HL-60 (cell line): ENCODE measurements at regions not wholly inside any gene's neighbourhood (a gene's known extent, or its start where the extent isn't known, plus 50 kb on each side); places are given as distances from the start of the nearest gene placed in this dataset.

Source experiments
- DNase-seq, 2 experiments: peaks; one replicate each; pipeline ENCODE4 v3.0.0-alpha.2; 2010 to 2020; ENCODE audit warnings: low read depth in 1 of 2, low spot score in 1 of 2
- H3K27ac ChIP-seq: fragments of 250-450 bp; sonication (Bioruptor Pico); replicated peaks from 2 replicates; pipeline ENCODE4 v1.5.1; 2020; ENCODE audit warnings: mild to moderate bottlenecking, moderate library complexity
- H3K27me3 ChIP-seq: fragments of 250-450 bp; sonication (Bioruptor Pico); 2 replicates; pipeline ENCODE4 v1.5.1; 2021; ENCODE audit warnings: mild to moderate bottlenecking, moderate library complexity; ENCODE audit not compliant: insufficient read depth, poor library complexity, severe bottlenecking
- H3K4me3 ChIP-seq: replicated peaks from 2 replicates; pipeline ENCODE4 v1.5.1; 2011; ENCODE audit warnings: mild to moderate bottlenecking, control low read depth, low read length; ENCODE audit not compliant: insufficient read depth
- GABPA ChIP-seq: IDR thresholded peaks from 2 replicates; pipeline ENCODE4 v1.6.1; 2012; ENCODE audit warnings: low read depth
- POLR2AphosphoS5 ChIP-seq: IDR thresholded peaks from 2 replicates; pipeline ENCODE4 v1.6.1; 2012; ENCODE audit warnings: low read depth
- SPI1 ChIP-seq: IDR thresholded peaks from 2 replicates; pipeline ENCODE4 v1.6.1; 2012; ENCODE audit warnings: low read depth, mild to moderate bottlenecking, borderline replicate concordance
- TF ChIP-seq, protein P1 (sequence below): IDR thresholded peaks from 2 replicates; pipeline ENCODE4 v1.6.1; 2012; ENCODE audit warnings: low read depth; ENCODE audit not compliant: insufficient replicate concordance
- TF ChIP-seq, protein P2 (sequence below): IDR thresholded peaks from one replicate; pipeline ENCODE4 v1.5.1; 2011; ENCODE audit warnings: low read length, control low read depth, inconsistent platforms; ENCODE audit not compliant: insufficient read depth

DNA sequence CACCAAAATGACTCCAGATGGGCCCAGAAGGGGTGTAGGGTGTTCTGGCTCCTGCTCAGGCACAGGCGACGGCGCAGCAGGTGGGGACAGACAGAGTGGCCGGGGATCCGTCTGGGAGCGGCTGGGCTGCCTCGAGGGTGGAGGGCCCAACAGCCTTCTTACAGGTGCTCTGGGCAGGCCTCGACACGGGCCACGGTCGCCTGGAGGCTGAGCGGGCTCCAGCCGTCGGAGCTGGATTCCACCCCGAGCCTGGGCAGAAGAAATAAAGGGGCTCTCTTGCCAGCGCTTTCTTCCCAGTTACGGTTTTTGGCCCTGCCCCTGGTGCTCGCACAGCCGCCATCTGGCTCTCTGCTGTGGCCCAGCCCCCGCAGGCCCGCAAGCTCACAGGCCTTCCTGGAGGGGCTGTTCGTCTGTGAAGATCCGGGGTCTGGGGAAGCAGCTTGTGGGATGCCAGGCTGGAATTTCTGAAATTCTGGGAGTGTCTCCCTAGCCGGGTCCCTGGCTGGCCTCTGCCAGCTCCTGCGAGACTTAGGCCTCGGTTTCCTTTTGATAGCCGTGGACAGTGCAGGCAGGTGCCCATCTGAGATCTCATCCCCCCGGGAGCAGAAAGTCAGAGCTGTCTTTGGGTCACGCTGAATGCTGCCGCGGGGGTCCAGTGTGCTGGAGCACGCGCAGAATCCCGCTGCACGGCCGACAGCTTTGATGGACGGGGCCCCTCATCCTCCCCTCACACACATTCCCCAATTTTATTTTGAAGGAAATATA lies 122.7 kb downstream of the PAPOLA start:
- TF ChIP-seq, protein P1, sequence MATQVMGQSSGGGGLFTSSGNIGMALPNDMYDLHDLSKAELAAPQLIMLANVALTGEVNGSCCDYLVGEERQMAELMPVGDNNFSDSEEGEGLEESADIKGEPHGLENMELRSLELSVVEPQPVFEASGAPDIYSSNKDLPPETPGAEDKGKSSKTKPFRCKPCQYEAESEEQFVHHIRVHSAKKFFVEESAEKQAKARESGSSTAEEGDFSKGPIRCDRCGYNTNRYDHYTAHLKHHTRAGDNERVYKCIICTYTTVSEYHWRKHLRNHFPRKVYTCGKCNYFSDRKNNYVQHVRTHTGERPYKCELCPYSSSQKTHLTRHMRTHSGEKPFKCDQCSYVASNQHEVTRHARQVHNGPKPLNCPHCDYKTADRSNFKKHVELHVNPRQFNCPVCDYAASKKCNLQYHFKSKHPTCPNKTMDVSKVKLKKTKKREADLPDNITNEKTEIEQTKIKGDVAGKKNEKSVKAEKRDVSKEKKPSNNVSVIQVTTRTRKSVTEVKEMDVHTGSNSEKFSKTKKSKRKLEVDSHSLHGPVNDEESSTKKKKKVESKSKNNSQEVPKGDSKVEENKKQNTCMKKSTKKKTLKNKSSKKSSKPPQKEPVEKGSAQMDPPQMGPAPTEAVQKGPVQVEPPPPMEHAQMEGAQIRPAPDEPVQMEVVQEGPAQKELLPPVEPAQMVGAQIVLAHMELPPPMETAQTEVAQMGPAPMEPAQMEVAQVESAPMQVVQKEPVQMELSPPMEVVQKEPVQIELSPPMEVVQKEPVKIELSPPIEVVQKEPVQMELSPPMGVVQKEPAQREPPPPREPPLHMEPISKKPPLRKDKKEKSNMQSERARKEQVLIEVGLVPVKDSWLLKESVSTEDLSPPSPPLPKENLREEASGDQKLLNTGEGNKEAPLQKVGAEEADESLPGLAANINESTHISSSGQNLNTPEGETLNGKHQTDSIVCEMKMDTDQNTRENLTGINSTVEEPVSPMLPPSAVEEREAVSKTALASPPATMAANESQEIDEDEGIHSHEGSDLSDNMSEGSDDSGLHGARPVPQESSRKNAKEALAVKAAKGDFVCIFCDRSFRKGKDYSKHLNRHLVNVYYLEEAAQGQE: no peak
- Histone ChIP-seq H3K27me3 (peaks cover 3% of the 10 kb centered on the region), H3K27ac (no peak overlapping the region), H3K4me3 (no peak overlapping the region)
- DNase-seq: no peak

DNA sequence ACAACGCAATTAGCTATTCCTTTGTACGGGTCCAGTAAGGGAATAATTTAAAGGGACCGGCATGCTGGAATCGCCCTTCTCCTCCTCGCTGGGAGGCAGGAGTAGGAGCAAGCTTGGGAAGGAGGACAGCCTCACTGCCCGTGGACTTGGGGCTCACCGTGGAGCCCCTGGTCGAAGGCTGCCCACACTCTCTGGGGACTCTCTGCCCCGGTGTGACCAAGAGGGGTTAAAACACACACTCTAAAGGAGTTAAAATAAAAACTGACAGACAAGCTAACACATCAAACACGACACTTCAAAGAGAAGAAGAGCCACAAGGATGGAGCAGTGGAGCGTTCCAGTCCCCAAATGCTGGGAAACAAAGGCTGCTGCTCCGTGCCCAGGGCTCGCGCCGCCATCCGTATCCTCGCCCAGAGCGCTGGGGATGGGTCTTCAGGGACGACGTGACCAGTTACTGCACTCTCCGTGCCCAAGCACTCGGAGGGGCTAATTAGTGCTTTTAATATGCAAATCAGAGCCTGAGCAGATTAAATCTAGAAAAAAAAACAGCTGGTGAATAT lies 123.3 kb downstream of the PAPOLA start:
- Histone ChIP-seq H3K27ac (no peak overlapping the region), H3K27me3 (peaks cover 3% of the 10 kb centered on the region), H3K4me3 (no peak overlapping the region)
- TF ChIP-seq GABPA (no peak), SPI1 (no peak), POLR2AphosphoS5 (no peak)
- TF ChIP-seq, protein P2, sequence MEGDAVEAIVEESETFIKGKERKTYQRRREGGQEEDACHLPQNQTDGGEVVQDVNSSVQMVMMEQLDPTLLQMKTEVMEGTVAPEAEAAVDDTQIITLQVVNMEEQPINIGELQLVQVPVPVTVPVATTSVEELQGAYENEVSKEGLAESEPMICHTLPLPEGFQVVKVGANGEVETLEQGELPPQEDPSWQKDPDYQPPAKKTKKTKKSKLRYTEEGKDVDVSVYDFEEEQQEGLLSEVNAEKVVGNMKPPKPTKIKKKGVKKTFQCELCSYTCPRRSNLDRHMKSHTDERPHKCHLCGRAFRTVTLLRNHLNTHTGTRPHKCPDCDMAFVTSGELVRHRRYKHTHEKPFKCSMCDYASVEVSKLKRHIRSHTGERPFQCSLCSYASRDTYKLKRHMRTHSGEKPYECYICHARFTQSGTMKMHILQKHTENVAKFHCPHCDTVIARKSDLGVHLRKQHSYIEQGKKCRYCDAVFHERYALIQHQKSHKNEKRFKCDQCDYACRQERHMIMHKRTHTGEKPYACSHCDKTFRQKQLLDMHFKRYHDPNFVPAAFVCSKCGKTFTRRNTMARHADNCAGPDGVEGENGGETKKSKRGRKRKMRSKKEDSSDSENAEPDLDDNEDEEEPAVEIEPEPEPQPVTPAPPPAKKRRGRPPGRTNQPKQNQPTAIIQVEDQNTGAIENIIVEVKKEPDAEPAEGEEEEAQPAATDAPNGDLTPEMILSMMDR: no peak
- TF ChIP-seq, protein P1: no peak
- no peak for DNase-seq

DNA sequence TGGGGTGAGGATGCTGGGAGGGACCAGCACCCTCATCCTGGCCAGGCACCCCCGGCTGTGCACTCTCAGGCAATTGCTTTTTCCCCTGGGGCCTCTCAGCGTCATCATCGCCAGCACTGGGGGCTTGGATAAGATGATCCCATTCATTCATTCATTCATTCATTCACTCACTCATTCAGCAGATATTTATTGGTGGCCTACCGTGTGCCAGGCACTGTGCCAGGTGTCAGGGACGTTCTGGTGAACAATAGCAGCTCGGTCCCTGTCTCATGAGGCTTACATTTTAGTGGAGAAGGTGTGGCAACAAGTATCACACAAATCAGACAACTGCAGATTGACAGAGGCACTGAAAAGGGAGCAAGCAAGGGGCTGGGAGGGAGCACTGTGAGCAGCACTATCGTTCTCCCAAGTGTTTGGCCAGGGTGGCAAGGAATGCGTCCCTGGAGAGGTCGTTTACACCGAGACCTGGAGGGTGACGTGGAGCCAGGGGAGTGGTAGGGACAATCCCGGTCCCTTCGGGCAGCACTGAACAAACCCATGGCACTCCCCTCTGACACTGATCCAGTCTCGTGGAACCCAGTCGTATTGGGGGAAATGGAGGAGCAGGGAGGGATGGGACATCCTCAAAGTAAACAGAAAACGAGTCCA lies 124.1 kb downstream of the PAPOLA start:
- no peak overlapping the region for H3K4me3 ChIP-seq
- H3K27ac ChIP-seq: no peak overlapping the region
- TF ChIP-seq POLR2AphosphoS5 (no peak), GABPA (no peak), SPI1 (no peak)
- TF ChIP-seq, protein P2: no peak
- TF ChIP-seq, protein P1: no peak
- DNase-seq: no peak
- peaks cover 3% of the 10 kb centered on the region for H3K27me3 ChIP-seq
